ENCODE measurements at regions not wholly inside any gene's neighbourhood (a gene's known extent, or its start where the extent isn't known, plus 50 kb on each side); places are given as distances from the start of the nearest gene placed in this dataset.

GRCh38 chr13:82829040-82829439 is 1053.2 kb downstream of the SLITRK1 start:
- Mint-ChIP-seq H3K27me3 (no peaks in the 10 kb centered on the region), H3K27ac (no peak overlapping the region), H3K9me3 (peaks cover 8% of the 10 kb centered on the region), H3K4me3 (no peak overlapping the region), H3K36me3 (ENCODE audit: low read depth) (no peaks in the 10 kb centered on the region), H3K4me1 (no peaks in the 10 kb centered on the region)
- ChIA-PET CTCF (no interaction called here), POLR2A (no interaction called here)
- TF ChIP-seq, protein P1, sequence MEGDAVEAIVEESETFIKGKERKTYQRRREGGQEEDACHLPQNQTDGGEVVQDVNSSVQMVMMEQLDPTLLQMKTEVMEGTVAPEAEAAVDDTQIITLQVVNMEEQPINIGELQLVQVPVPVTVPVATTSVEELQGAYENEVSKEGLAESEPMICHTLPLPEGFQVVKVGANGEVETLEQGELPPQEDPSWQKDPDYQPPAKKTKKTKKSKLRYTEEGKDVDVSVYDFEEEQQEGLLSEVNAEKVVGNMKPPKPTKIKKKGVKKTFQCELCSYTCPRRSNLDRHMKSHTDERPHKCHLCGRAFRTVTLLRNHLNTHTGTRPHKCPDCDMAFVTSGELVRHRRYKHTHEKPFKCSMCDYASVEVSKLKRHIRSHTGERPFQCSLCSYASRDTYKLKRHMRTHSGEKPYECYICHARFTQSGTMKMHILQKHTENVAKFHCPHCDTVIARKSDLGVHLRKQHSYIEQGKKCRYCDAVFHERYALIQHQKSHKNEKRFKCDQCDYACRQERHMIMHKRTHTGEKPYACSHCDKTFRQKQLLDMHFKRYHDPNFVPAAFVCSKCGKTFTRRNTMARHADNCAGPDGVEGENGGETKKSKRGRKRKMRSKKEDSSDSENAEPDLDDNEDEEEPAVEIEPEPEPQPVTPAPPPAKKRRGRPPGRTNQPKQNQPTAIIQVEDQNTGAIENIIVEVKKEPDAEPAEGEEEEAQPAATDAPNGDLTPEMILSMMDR (IDR thresholded peaks at IDR 0.05) = no peak
- DNase-seq (no peak), ATAC-seq (ENCODE audit: low read depth) (no peak)
- intact Hi-C loops (cut with micrococcal nuclease) = no loop called here

- POLR2A ChIA-PET = no interaction called here
- Mint-ChIP-seq H3K27ac (no peak overlapping the region), H3K9me3 (peaks cover 4% of the 10 kb centered on the region), H3K4me1 (no peaks in the 10 kb centered on the region), H3K4me3 (no peak overlapping the region), H3K36me3 (ENCODE audit: low read depth) (no peaks in the 10 kb centered on the region), H3K27me3 (no peaks in the 10 kb centered on the region)
- TF ChIP-seq, protein P1 (IDR thresholded peaks at IDR 0.05) = no peak
- intact Hi-C loops (cut with micrococcal nuclease) = no loop called here
- CTCF ChIA-PET = no interaction called here
- DNase-seq (no peak), ATAC-seq (ENCODE audit: low read depth) (no peak)
Observed at GRCh38 chr13:82827724-82828123, 1054.5 kb downstream of the SLITRK1 start.

DNA sequence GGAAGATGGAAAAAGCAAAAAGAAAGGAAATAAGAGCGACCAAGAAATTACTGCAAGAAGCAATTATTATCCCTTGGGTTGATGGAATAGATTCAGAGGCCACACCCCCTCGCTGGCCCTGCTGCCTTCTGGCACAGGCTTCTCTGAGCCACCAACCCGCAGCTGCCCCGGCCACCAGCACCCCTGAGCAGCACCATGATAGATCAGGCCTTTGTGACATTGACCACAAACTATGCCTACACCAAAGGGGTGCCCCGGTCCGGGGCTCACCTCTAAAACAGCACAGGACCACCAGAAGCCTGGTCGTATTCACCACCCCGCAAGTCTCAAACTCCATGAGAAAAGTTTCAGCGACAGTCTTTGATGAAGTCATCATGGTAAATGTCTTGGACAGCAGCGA is 1059.3 kb downstream of the SLITRK1 start:
- no peak for ATAC-seq (ENCODE audit: low read depth)
- Mint-ChIP-seq H3K36me3 (ENCODE audit: low read depth) (no peaks in the 10 kb centered on the region), H3K4me1 (no peaks in the 10 kb centered on the region), H3K9me3 (peaks cover 9% of the 10 kb centered on the region), H3K27ac (no peak overlapping the region), H3K4me3 (no peak overlapping the region), H3K27me3 (no peaks in the 10 kb centered on the region)
- CTCF ChIA-PET = no interaction called here
- TF ChIP-seq, protein P1 (IDR thresholded peaks at IDR 0.05) = no peak
- POLR2A ChIA-PET = no interaction called here
- DNase-seq = no peak
- intact Hi-C loops (cut with micrococcal nuclease) = no loop called here

DNA sequence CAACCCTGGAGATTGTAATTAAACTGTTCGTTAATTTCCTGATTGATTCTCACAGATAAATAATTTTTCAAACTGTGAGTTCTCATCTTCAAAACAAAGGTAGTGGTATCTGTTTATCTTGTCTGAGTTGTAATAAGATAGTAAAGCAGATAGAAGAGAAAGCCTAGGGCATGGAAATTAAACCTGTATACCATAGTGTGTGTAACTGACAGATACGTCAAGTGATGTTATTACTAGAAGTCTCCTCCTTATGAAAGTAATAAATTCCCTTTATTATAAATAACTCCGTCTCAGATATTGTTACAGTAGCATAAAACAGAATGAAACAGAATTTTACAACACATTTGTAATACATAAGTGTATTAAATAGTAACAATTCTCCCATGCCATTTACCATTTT is 1065.1 kb downstream of the SLITRK1 start:
- TF ChIP-seq, protein P1 (IDR thresholded peaks at IDR 0.05) = no peak
- ChIA-PET POLR2A (no interaction called here), CTCF (no interaction called here)
- Mint-ChIP-seq H3K4me1 (no peaks in the 10 kb centered on the region), H3K36me3 (ENCODE audit: low read depth) (no peaks in the 10 kb centered on the region), H3K27ac (no peak overlapping the region), H3K27me3 (no peaks in the 10 kb centered on the region), H3K4me3 (no peak overlapping the region), H3K9me3 (peaks cover 16% of the 10 kb centered on the region)
- DNase-seq (no peak), ATAC-seq (ENCODE audit: low read depth) (no peak)
- intact Hi-C loops (cut with micrococcal nuclease) = no loop called here

DNA sequence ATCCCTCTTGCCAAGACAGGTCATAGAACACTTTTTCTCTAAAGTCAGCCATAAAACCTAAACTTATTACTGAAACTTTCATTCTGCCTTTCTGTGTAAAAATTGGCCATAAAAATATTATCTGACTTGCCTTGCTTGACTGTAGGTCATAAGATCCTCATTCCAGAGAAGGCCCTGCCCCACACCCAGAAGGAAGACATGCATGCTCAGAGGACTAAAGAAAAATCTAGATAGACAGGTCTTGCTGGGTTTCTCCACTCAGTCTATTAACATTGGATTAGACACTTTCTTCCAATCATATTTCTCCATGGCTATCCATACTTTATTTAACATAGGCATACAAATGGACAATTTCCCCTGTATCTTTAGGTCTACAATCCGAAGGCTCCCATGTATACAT is 1066.5 kb downstream of the SLITRK1 start:
- no peaks in the 10 kb centered on the region for H3K27me3 Mint-ChIP-seq
- CTCF ChIA-PET = no interaction called here
- POLR2A ChIA-PET = no interaction called here
- TF ChIP-seq, protein P1 (IDR thresholded peaks at IDR 0.05) = no peak
- intact Hi-C loops (cut with micrococcal nuclease) = no loop called here
- H3K4me1 Mint-ChIP-seq = no peaks in the 10 kb centered on the region
- no peak overlapping the region for H3K4me3 Mint-ChIP-seq
- no peak overlapping the region for H3K27ac Mint-ChIP-seq
- peaks cover 17% of the 10 kb centered on the region for H3K9me3 Mint-ChIP-seq
- ATAC-seq (ENCODE audit: low read depth) (no peak), DNase-seq (no peak)
- H3K36me3 Mint-ChIP-seq (ENCODE audit: low read depth) = no peaks in the 10 kb centered on the region
